ENCODE measurements at regions not wholly inside any gene's neighbourhood (a gene's known extent, or its start where the extent isn't known, plus 50 kb on each side); places are given as distances from the start of the nearest gene placed in this dataset.
A peak's percentile ranks its signal among the peaks of the same experiment; 100 is the strongest.

GRCh38 chr2:12379143-12379542, 337.6 kb upstream of the TRIB2 start:
- no peak for DNase-seq (ENCODE audit: extremely low read depth in 1 of 2, low read depth in 1 of 2)

DNA sequence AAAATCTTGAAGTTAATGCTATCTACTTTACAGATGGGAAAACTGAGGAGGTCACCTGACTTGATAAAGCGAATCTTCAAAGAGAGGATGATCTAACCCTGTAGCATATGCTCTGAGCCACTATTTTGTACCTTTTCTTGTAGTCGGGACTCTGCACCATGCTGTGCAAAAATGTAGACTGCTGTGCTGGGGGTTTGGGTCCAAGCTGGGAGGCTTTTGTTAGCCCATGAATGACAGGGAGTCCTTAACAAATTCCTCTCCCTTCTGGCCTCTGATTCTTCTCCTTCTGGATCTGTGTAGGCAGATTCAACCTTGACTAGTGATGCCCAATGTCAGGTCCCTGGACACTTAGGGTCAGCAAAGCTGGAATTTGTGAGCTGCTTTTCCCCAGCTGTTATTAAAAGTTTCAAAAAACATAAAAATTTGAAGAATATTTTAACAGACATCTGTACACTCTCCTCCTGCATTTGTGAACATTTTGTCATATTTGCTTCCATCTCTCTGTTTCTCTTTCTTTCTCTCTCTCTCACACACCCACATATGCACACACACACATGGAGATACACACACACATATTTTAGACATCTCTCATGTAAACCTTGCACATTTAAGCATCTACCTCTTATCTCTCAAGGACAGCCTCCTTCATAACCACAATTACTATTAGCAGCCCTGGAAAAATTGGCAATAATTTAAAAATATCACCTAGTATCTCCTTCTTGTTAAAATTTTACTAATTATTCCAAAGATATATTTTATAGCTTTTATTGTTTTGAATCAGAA, 335.0 kb upstream of the TRIB2 start:
- no peak for DNase-seq (ENCODE audit: extremely low read depth in 1 of 2, low read depth in 1 of 2)

- DNase-seq (ENCODE audit: extremely low read depth in 1 of 2, low read depth in 1 of 2), result no peak
Observed at GRCh38 chr2:12382366-12382765, 334.4 kb upstream of the TRIB2 start.

GRCh38 chr2:12389344-12390045, 327.2 kb upstream of the TRIB2 start:
- no peak for DNase-seq (ENCODE audit: extremely low read depth in 1 of 2, low read depth in 1 of 2)

DNA sequence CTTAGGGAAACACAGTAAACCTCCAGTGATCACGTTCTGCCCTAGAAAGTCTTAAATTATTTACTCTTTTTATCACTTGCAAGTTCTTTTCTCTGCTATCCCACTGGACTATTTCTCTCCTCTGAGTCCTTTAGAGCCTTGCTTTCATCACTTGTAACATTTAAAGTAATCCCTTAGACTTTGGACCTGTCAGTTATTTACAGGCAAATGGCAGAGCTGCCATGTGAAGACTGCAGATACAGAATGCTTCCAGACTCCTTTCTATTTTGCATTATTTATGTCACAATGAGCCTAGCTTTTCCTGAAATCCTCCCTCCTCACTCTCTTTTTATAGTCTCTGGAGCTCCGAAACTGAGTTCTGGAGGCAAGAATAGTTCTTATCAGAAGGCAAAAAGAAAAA, 325.6 kb upstream of the TRIB2 start:
- no peak for DNase-seq (ENCODE audit: extremely low read depth in 1 of 2, low read depth in 1 of 2)

DNA sequence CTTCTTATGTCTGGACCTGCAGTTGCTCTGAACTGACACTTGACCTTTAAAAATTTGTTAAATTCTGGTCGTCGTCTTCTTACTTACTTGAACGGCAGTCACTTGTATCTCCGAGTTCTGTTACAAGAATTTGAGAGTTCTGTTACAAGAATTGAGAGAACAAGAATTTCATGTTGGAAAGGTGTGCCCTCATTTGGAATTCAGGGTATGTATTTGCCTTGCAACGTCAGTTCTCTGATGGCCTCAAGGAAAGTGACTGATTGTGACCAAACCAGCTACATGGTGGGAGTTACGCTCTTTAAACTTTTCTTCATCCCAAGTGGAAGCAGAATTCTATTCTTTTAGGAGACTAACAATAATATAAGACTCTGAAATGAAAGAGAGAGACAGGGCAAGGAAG, 320.0 kb upstream of the TRIB2 start:
- no peak for DNase-seq (ENCODE audit: extremely low read depth in 1 of 2, low read depth in 1 of 2)

DNA sequence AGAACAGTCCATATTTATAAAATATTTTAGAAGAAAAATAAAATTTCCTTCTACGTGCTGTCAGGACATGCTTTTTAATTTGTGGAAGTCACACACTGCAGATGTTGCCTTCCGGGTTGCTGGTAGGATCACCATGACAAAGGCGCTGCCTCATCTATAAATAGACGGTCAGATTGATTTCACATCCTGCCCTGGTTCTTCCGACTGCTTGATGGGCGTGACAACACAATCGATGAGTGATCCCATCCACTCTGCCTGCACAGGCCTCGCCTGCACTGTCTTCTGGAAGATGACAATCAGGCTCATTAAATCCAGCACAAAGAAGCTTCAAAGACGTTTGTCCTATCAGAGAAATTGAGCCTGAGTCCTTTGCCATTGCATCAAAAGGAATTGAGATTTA, 318.9 kb upstream of the TRIB2 start:
- no peak for DNase-seq (ENCODE audit: extremely low read depth in 1 of 2, low read depth in 1 of 2)

DNA sequence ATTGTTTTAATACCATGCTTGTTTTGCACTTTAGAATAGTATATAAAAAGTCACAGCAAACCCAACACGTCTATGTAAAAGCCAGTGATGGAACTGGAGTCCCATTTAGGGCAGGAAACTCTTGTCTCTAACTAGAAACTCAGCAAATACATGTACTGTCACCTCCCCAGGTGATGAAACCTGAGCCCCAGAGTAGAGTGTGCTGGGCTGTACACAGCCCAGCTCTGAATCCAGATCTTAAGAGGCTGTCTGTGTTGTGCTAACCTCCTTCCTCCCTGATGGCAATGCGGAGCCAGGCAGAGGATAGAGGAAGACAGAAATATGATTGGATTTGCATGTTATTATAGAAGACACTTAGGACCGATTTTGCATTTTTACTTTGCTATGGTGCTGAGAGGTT, 317.5 kb upstream of the TRIB2 start:
- no peak for DNase-seq (ENCODE audit: extremely low read depth in 1 of 2, low read depth in 1 of 2)

- no peak for DNase-seq (ENCODE audit: extremely low read depth in 1 of 2, low read depth in 1 of 2)
Observed at GRCh38 chr2:12400543-12400942, 316.2 kb upstream of the TRIB2 start.

GRCh38 chr2:12402440-12403139, 314.1 kb upstream of the TRIB2 start:
- no peak for DNase-seq (ENCODE audit: extremely low read depth in 1 of 2, low read depth in 1 of 2)

DNA sequence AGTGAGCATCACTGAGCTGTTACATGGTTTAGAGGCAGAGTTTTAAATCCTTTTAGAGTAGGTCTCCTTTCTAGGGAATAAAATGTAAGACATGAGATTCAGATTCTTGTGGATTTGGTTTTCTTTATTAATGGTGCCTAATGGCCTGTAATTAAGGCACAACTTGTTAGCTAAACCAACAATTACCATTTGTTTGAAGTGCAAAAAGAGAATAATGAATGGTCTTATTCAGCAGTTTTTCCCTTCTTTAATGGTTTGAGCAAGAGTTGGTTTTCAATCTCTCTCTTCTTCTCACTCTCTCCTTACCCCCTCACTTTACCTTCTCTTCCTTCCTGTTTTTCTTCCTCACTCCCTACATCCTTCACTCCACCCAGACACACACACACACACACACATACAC, 312.2 kb upstream of the TRIB2 start:
- DNase-seq (ENCODE audit: extremely low read depth in 1 of 2, low read depth in 1 of 2), result no peak

GRCh38 chr2:12407160-12407559, 309.6 kb upstream of the TRIB2 start:
- no peak for DNase-seq (ENCODE audit: extremely low read depth in 1 of 2, low read depth in 1 of 2)

DNA sequence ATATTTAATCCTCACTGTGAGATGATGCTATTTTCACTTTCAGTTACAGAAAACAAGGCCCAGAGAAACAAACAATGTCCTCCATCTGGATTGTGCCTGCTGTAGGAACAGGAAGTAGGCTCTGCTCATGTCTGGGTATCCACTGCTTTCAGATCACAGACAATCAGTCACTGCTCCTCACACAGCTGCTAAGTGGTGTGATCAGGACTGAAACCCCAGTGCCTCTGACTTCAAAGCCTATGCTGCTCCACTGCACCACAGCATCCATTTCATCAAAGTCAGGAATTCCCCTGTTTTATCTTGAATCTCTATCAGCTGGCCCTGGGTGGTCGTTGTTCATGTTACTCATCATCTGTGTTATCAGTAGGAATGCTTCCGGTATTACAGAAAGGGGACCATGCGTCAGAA, 303.8 kb upstream of the TRIB2 start:
- peak; percentile 4 to 32 for DNase-seq (ENCODE audit: extremely low read depth in 1 of 2, low read depth in 1 of 2)

GRCh38 chr2:12415536-12415935, 301.2 kb upstream of the TRIB2 start:
- no peak for DNase-seq (ENCODE audit: extremely low read depth in 1 of 2, low read depth in 1 of 2)

DNA sequence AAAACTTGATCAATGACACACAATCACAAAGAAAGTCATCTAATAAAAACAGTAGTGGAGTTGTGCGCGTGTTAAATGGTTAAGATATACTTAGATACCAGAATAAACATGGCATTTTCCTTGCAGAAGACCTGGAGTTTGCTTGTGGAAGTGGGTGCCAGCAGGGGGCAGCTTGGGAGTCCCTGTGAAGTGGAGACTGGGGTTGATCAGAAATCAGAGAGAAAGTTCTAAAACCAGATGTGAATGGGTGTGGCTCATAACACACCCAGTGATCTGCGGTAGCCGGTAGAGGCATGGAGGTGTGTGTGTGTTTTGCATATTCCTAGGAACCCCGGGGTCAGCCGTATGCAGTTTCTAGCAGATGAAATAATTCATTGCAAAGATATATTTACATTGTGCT, 300.1 kb upstream of the TRIB2 start:
- DNase-seq (ENCODE audit: extremely low read depth in 1 of 2, low read depth in 1 of 2), result no peak

GRCh38 chr2:12417786-12418185, 298.9 kb upstream of the TRIB2 start:
- DNase-seq (ENCODE audit: extremely low read depth in 1 of 2, low read depth in 1 of 2), result no peak

DNA sequence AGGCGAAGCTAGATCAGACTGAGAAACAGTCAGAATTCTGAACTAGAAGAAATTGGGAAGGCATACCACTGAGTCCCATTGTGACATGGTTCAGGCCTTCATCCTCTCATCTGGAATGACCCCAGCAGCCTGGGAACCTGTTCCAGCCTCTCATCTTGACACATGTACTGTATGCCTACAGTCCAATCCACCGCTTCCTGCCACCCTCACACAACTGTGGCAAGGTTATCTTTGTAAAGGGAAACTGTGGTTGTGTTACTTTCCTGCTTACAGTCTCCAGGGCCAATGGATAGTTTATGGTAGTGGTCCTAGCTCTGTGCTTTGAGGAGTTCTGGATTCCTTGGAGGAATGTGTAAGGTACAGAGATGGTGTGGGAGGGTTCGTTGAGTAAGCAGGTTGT, 296.9 kb upstream of the TRIB2 start:
- no peak for DNase-seq (ENCODE audit: extremely low read depth in 1 of 2, low read depth in 1 of 2)

- no peak for DNase-seq (ENCODE audit: extremely low read depth in 1 of 2, low read depth in 1 of 2)
Observed at GRCh38 chr2:12421046-12421445, 295.7 kb upstream of the TRIB2 start.

GRCh38 chr2:12424219-12424618, 292.5 kb upstream of the TRIB2 start:
- DNase-seq (ENCODE audit: extremely low read depth in 1 of 2, low read depth in 1 of 2), result no peak

DNA sequence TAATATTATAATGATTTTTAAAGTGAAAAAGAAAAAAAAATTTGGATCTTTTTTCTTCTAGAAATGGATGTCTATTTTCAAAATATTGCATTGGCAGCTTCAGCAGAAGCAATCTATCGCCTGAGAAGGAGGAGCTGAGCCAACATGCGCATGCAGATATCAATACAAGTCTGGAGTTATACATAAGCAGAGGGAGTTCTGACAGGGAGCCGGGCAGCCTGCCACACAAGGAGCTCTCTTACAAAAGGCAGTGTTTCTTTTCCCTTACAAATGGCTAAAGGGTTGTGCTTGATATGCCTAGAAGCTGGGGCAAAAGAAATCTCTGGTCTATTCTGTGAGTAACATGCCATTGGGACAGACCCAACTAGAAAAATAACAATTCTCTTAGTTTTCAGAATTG, 291.9 kb upstream of the TRIB2 start:
- no peak for DNase-seq (ENCODE audit: extremely low read depth in 1 of 2, low read depth in 1 of 2)

- DNase-seq (ENCODE audit: extremely low read depth in 1 of 2, low read depth in 1 of 2), result no peak
Observed at GRCh38 chr2:12428324-12428723, 288.4 kb upstream of the TRIB2 start.

DNA sequence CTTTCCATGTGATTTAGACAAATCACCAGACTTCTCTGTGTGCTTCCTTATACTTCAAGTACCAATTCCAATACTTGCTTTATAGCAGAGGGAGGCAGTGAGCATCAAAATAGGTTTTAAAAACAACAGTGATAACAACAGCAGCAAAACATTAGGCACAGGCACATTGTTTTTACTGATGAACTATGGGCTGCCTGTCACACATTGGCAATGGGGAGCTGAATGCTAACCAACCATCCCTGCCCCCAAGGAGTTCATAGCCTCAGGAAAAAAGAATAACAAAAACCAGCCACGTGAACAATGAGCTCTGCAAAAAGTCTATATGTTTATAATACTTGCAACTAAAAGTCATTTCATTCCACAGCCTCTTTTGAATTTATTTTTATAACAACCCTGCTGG, 287.9 kb upstream of the TRIB2 start:
- no peak for DNase-seq (ENCODE audit: extremely low read depth in 1 of 2, low read depth in 1 of 2)

Measured in stimulated activated CD8-positive, alpha-beta memory T cell treated with anti-CD3 and anti-CD28 coated beads, Interleukin-7, amount 100 ng/mL, for 48 hours (primary cell).